ENCODE measurements at regions not wholly inside any gene's neighbourhood (a gene's known extent, or its start where the extent isn't known, plus 50 kb on each side); places are given as distances from the start of the nearest gene placed in this dataset.

DNA sequence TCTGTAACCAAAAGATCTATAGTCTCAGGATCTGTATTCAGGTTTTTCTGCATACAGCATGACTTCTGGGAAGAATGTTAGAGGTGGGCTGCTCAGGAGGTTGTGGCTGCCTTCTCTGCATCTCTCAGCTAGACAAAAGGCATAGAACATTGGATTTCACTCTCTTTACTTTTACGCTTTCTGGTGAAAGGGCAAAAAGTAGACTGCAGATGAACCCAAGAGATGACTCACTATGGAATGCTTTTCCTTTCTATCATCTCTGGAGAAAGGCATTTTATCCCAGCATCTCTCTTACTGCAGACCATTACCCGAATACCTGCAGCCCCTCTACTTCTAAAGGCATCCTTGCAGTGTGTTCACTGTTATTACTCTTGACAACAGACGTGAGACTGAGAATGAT lies 222.2 kb downstream of the WNT5A start:
- CTCF ChIA-PET = no interaction called here
- no peaks in the 10 kb centered on the region for H3K36me3 ChIP-seq (ENCODE audit: control insufficient read depth in 2 of 2, insufficient read depth in 2 of 2, low read length in 1 of 2)
- H2AFZ ChIP-seq (ENCODE audit: control insufficient read depth, low read depth, low read length) = no peak overlapping the region
- TF ChIP-seq SMAD5 (IDR thresholded peaks at IDR 0.05; ENCODE audit: low read depth) (no peak), ASH2L (IDR thresholded peaks at IDR 0.05; ENCODE audit: borderline replicate concordance, low read depth) (no peak), LARP7 (IDR thresholded peaks at IDR 0.05) (no peak), RAD21 (IDR thresholded peaks at IDR 0.05; ENCODE audit: insufficient read depth, low read depth, low read length) (no peak), DPF2 (IDR thresholded peaks at IDR 0.05) (no peak), SMAD1 (IDR thresholded peaks at IDR 0.05; ENCODE audit: low read depth, partially characterized antibody) (no peak), ZNF207 (IDR thresholded peaks at IDR 0.05; ENCODE audit: borderline replicate concordance) (no peak), EED (IDR thresholded peaks at IDR 0.05; ENCODE audit: low read depth) (no peak), RCOR1 (conservative IDR thresholded peaks at IDR 0.05; ENCODE audit: low read depth, low read length) (no peak), MYC (IDR thresholded peaks at IDR 0.05; ENCODE audit: insufficient read depth, insufficient read length, insufficient replicate concordance, low read length, severe bottlenecking) (no peak)
- TF ChIP-seq, protein P1, sequence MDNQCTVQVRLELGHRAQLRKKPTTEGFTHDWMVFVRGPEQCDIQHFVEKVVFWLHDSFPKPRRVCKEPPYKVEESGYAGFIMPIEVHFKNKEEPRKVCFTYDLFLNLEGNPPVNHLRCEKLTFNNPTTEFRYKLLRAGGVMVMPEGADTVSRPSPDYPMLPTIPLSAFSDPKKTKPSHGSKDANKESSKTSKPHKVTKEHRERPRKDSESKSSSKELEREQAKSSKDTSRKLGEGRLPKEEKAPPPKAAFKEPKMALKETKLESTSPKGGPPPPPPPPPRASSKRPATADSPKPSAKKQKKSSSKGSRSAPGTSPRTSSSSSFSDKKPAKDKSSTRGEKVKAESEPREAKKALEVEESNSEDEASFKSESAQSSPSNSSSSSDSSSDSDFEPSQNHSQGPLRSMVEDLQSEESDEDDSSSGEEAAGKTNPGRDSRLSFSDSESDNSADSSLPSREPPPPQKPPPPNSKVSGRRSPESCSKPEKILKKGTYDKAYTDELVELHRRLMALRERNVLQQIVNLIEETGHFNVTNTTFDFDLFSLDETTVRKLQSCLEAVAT (IDR thresholded peaks at IDR 0.05) = no peak
- TF ChIP-seq, protein P2, sequence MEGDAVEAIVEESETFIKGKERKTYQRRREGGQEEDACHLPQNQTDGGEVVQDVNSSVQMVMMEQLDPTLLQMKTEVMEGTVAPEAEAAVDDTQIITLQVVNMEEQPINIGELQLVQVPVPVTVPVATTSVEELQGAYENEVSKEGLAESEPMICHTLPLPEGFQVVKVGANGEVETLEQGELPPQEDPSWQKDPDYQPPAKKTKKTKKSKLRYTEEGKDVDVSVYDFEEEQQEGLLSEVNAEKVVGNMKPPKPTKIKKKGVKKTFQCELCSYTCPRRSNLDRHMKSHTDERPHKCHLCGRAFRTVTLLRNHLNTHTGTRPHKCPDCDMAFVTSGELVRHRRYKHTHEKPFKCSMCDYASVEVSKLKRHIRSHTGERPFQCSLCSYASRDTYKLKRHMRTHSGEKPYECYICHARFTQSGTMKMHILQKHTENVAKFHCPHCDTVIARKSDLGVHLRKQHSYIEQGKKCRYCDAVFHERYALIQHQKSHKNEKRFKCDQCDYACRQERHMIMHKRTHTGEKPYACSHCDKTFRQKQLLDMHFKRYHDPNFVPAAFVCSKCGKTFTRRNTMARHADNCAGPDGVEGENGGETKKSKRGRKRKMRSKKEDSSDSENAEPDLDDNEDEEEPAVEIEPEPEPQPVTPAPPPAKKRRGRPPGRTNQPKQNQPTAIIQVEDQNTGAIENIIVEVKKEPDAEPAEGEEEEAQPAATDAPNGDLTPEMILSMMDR (IDR thresholded peaks at IDR 0.05 in 2 of 3, conservative IDR thresholded peaks at IDR 0.05 in 1 of 3; ENCODE audit: control insufficient read depth in 2 of 3, extremely low read depth in 1 of 3, insufficient read depth in 1 of 3, low read depth in 3 of 3, low read length in 3 of 3) = no peak
- no peak overlapping the region for H3K4me2 ChIP-seq (ENCODE audit: control insufficient read depth, insufficient read depth)
- WGBS (ENCODE audit: insufficient coverage, insufficient replicate concordance, low lambda C conversion rate, missing lambda C conversion rate) = 3% methylated on average over 3 of the region's 3 CpGs
- SMC1A ChIA-PET (ENCODE audit: uncharacterized antibody, unreplicated experiment) = no interaction called here
- no peak overlapping the region for H3K27ac ChIP-seq (ENCODE audit: control insufficient read depth, insufficient read depth)
- no peak overlapping the region for H3K9ac ChIP-seq (ENCODE audit: control insufficient read depth, insufficient read depth, low read length)
- H3K4me1 ChIP-seq (ENCODE audit: control insufficient read depth, insufficient read depth, low read length) = no peaks in the 10 kb centered on the region
- H3K4me3 ChIP-seq = no peak overlapping the region
- ATAC-seq (no peak), DNase-seq (ENCODE audit: low read depth, low spot score) (no peak), FAIRE-seq (no peak)
- H4K20me1 ChIP-seq (ENCODE audit: control insufficient read depth, insufficient read depth) = no peaks in the 10 kb centered on the region
- H3K79me2 ChIP-seq (ENCODE audit: control insufficient read depth, insufficient read depth, low read length) = no peaks in the 10 kb centered on the region
- RAD21 ChIA-PET (ENCODE audit: unreplicated experiment) = no interaction called here
- H3K9me3 ChIP-seq (replicated peaks; ENCODE audit: control insufficient read depth, insufficient read depth, low read length) = no peaks in the 10 kb centered on the region
- POLR2A ChIA-PET = no interaction called here
- intact Hi-C loops (cut with micrococcal nuclease; ENCODE audit: unreplicated experiment) = no loop called here
- no TSS peak for BruUV-seq (replicated peaks)
- no peaks in the 10 kb centered on the region; a peak in 2 of 4 replicates for H3K27me3 ChIP-seq (replicated peaks in 1 of 2; ENCODE audit: control insufficient read depth in 2 of 2, insufficient read depth in 2 of 2, low read length in 1 of 2)
- in situ Hi-C loops (cut with MboI) = no loop called here

All from GM12878 (cell line).